NCI-H146 treated with DMSO at 0.1 percent for 48 hours (cell line): ENCODE measurements at regions not wholly inside any gene's neighbourhood (a gene's known extent, or its start where the extent isn't known, plus 50 kb on each side); places are given as distances from the start of the nearest gene placed in this dataset.

Source experiments
- DNase-seq: peaks from one replicate; lab custom pipeline; 2025; ENCODE audit not compliant: unreplicated experiment; lab: John Stamatoyannopoulos, UW

DNA sequence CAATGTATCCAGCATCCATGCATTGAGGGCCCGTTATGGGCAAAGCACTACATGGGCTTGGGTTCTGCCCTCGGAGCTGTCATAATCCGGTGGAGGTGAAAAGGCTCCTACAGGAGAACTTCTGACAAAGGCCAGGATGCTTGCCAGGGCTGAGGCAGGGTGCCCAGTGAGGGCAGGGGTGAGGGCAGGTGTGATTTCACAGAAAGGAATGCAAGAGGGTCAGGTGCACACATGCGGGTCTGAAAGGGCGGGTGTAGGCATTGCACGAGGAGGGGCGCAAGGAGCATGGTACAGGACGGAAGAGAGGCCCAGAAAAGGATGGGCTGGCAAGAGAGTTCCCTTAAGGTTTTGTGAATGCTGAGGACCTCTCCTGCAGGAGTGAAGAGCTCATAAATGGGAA, 348.0 kb downstream of the BTBD3 start:
- no peak for DNase-seq

DNA sequence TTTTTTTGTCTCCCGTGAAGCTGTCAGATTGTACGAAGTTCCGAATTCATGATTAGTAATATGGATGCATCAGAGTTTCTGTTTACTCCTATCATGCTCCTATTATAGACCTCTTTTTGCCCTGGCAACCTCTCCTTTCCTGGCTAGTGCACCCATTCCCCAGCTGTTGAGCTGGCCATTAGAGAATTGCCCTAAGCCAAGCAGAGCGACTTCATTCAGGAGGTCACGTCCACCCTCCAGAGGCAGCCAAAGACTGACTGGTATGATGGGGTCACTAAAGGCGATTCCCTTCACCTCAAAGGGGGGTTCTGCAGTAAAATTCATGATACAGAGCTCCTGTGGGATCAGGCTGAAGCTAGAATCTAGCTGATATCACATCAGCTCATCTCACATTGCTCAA, 351.9 kb downstream of the BTBD3 start:
- no peak for DNase-seq

DNA sequence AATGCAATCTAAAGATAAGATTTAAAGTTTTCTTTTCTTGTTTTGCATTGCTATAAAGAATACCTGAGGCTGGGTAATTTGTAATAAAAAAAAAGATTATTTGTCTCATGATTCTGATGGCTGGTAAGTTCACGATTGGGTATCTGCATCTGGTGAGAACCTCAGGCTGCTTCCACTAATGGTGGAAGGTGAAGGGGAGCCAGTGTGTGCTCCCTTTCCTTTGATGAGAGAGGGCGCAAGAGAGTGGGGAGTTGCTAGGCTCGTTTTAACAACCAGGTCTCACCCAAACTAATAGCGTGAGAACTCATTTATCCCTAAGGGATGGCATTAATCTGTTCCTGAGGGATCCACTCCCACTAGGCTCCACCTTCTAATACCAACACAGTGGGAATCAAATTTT, 353.2 kb downstream of the BTBD3 start:
- DNase-seq, result no peak

DNA sequence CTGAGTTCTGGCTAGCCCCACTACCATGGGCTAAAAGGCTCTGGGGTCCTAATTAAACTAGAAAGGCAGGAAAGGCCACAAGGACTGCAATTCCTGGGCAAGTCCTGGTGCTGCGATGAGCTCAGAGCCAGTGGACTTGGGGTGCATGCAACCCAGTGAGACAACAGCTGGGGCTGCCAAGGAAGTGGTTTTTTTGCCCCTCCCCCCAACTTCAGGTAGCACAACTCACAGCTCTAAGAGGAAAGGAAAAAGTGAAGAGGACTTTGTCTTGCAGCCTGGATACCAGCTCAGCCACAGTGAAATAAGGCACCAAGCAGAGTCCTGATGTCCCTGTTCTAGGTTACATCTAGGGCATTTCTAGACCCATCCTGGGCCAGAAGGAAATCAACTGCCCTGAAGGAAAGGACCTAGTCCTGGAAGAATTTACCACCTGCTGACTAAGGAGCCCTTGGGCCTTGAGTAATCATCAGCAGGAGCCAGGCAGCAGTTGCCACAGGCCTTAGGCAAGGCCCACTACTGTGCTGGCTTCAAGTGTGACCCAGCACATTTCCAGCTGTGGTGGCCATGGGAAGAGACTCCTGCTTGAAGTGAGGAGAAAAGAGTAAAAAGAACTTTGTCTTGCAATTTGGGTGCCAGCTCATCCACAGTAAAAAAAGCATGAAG, 358.4 kb downstream of the BTBD3 start:
- no peak for DNase-seq

DNA sequence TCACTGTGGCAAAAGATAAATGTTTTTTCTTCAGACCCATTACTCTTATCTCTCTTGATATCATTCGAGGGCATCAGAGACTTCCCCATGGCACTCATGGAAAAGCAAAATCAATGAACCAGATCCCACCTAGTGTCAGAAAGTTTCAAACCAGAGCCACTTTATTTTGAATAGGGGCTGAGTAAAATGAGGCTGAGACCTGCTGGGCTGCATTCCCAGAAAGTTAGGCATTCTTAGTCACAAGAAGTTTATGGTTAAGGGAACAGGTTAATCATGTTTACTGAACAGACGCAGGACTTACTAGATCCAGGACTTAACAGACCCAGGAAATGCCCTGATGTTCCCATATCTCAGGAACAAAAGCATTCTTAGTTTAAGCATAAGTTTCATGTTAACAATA, 369.9 kb downstream of the BTBD3 start:
- DNase-seq, result no peak

DNA sequence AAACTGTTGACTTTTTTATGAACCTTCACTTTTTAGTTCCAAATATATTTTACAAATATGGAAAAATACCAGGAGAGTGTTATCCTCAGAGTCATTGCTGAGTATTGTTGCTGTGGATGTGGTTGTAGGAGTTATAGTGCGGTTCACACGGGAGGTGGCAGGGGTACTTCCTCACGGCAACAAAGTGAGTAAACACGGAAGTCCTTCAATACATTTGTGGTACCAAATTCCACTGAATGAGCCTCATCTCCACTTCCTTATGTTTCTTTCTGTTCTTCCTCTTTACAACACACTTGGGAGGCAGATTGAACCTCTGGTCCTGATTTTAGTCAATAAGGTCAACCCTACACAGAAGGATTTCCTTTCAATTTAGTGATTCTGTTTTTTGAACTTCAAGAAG, 371.8 kb downstream of the BTBD3 start:
- DNase-seq, result no peak

DNA sequence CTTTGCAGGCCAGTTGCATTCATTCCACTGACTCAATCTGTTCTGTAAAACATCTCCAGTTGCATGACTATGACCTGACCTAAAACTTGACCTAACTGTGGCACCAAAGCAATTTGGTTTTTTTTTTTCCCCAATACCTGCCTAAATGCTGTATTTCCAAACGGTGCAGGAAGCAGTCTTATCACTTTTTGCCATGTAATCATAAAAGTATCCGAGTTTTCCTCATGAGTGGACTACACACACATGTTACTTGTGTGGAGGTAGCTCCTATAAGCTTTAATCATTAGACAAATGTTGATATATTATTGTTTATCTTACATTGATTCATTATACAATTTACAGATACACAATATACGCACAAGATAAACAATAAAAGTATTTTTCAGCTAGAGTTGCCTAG, 373.7 kb downstream of the BTBD3 start:
- DNase-seq, result no peak

DNA sequence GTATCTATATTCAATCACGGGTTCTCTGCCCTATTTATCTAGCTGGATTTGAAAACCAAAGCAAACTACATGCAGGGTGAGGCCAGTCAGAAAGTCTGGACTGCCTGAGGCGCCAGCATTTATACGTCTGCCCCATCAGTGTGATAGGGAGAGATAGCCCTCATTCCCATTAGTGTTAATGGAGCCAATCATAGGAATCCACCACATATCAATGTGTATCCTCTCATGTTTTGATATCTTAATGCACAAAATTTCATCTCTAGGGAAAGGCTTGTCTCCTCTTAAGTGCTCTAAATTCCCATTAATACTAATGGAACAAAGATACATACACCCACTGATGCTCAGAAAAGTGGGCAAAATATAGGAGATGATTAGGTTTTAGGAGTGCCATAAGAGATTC, 376.2 kb downstream of the BTBD3 start:
- no peak for DNase-seq

DNA sequence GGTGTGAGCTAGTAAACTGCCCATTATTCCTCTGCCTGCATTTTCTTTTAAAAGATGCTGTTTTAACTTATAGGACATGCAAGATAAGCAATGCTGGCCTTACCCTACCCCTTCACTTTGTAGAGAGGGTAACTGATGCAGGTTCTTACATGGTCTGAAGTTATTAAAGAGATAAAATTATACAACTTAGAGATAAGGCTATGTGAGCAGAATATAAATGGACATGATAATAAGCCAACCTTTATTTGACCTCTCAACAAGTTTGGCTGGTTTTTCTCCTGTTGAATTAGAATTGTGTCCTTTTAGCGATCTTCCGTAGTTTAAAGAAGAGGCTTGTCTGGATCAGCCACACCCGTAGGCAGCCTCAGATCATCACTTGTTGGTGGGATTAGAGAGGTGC, 377.0 kb downstream of the BTBD3 start:
- DNase-seq, result no peak

DNA sequence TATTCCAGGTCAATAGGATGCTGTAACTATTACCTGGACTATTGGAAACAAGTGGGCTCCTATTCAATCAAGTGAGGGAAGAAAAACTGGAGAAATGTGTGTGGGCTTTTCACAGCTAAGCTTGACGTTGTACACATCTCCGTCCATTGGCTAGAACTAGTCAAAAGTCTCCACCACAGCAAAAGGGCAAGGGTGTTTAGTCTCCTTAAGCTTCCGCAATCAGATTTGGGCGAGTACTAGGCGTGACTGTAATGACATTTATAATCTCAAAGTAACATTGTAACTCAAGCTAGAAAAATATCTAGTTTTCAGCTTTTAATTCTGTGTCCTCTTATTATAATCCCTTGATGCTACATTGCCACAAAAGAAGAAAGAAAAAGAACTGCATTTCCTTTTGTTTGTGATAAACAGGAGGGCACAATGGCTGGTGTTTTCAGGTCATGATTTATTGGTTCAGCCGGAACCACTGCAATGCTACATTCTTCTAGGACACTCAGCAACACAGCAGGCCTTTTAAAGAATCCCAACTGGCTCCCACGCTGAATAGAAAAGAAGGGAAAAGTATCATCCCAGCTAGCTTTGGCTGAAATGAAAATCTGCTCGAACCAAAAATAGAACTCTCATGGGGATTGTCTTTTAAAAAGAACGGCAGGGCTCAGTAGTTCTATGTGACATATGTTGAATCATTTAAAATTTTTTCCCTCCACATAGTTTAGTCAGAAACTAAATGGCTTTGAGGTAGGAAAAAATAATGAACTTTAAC, 387.7 kb downstream of the BTBD3 start:
- no peak for DNase-seq

DNA sequence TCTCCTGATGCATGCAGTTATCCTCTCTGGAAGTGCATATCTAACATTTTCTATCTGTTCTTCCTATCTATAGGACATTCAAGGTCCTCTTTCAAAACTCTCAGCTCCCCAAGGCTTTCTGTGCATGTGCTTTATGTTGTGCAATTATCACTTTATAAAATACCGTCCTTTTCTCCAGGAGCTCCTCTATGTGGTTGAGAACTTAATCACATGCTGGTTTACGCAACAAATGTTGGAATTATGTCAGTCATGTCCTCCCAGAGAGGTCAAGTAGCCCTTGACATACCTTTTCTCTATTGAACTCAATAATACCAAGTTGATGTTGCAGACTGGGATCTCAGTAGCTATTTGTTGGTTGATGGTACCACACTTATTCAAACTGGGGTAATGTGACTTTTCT, 388.4 kb downstream of the BTBD3 start:
- no peak for DNase-seq

DNA sequence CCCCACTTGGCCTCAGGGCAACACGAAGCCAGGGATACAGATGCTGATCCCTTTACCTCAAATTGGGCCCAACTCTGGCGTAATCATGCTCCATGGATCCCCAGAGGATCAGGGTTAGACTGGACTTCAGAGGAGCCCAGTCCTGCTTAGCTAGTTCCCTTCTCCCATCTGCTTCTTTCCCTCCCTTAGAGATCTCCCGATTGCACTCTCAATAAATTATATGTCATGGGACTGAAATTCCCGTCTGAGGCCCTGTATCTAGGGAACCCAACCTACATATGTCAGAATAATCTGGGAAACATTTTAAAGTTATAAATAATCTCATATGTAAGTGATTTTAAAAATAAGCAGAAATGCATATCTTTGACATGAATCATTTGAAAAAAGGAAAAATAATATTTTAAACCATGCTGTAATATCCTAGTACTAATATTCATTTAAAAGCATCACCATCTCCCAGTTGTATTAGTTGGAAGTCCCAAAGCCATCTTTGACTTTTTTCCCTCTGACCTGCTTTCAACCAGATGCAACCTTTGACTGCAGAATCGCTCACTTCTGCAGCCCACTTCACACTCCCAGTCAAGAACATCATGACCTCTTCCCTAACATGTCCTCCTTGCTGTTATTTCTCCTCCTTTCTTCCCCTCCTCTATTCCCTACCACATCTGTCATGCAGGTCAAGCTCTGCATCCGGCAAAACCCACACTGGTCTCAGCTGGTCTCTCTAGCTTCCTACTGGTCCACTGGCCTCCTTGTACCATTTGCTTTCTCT, 393.6 kb downstream of the BTBD3 start:
- DNase-seq, result no peak

DNA sequence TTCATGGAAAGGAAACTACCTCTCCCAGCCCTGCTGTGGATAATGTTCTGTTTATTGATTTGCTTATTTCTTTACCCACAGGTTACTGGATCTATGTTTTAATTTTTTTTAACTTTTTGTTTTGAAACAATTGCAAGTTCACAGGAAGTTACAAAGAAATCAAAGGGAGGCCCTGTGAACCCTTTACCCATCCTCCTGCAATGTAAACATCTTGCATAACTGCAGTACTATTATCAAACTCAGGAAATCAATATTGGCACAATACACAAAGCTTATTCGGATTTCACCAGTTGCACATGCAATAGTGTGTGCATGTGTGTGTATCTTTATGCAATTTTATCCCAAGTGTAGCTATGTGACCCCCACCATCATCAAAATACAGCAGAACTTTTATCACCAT, 398.0 kb downstream of the BTBD3 start:
- peak; percentile 77 for DNase-seq

DNA sequence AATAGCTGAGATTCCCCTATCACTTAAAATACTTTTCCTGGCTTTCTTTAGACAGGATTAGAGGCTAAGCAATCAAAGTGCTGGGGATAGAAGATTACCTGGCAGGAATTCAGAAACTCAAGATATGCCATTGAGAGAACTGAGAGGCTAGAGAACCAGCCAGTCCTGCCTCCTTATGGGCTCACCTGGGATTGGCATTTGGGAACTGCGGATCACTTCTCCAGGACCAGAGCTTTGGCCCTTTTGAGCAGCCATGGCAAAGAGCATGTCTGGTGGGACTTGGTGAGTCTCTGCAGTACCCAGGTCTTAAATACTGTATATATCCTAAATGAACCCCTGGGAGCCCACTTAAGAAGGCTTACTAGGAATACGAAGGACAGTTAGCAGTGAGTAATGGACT, 399.1 kb downstream of the BTBD3 start:
- no peak for DNase-seq

DNA sequence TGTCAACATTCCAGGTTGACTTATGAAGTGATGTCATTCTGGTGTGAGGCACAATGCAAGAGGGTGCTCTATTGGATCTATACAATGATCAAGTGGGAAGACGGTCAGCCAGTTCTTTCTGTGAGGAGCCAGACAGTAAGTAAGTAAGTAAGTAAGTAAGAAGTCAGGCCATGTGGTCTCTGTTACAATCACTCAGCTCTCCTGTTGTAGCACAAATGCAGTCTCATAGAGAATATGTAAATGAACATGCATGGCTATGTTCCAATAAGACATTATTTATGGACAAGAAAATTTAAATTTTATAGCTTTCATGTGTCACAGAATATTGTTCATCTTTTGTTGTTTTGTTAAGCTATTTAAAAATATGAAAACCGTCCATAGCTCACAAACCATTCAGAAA, 399.7 kb downstream of the BTBD3 start:
- DNase-seq, result no peak

DNA sequence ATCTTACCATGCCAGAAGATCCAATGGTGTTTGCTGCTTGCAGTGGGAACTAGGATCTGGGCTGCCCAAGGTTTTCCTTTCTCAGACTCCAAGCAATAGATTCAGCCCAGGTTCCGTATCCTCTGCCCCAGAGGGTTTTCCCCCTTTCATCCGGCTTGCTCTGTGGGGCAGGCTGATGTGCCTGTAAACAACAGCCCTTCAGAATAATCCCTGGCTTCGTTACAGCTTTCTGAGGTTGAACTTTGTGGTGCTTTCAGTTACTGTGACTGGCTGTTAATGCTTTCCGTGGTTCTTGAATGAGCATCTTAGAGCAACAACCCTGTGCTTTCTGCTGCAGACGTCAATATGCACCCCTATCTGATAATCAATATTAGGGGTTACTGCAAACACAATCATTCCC, 400.4 kb downstream of the BTBD3 start:
- DNase-seq, result no peak

DNA sequence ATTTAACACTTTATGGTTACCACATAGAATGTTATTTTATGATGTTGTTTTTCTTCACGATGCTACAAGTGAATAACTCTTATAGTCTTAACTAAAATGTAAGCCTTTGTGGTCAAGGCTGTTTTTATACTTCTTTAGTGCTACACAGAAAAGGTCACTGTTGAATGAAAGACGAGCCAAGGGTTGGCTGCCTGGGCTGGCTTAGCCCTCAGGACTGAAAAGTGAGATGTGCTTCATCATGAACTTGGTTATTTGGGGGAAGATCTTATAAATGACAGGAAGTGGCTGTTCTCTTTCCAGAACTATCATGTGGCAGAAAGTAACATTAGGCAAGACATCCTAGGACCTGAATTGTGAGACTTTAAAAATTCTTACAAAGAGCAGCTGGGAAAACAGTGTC, 404.0 kb downstream of the BTBD3 start:
- DNase-seq, result no peak

DNA sequence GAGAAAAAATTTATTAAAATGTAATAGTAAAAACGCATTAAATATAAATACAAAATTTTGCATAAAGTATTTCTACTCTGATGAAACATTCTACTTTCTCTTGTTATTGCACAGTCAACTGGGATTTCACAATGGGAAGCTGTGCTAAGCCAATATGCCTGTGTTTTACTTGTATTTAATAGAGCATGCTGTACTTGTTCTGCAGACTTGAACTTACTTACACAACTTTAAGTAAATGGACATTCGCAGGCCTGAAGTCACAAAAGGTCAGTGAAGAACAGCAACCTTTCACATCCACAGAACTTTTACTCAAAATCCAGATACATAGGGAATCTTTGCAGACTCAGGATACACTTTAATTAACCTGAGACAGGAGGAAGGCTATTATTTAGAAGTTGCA, 409.5 kb downstream of the BTBD3 start:
- no peak for DNase-seq

DNA sequence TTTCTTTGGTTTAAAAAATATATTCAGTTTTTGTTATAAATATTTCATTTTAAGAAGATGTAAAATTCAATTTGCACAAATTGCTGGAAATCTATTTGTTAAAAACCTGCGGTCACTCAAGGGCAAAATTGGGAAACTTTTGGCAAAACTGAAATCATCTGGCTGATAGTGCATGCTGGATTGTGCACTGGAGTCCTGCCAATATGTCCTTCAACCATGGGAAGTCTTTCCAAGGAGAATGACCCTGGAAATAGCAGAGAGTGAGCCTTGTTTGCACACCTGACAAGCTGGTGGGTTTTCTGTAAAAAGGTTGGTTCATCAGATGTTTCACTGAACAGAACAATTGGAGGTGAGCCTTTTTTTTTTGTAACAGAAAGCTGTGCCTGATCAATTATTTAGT, 413.5 kb downstream of the BTBD3 start:
- peak; percentile 57 for DNase-seq

DNA sequence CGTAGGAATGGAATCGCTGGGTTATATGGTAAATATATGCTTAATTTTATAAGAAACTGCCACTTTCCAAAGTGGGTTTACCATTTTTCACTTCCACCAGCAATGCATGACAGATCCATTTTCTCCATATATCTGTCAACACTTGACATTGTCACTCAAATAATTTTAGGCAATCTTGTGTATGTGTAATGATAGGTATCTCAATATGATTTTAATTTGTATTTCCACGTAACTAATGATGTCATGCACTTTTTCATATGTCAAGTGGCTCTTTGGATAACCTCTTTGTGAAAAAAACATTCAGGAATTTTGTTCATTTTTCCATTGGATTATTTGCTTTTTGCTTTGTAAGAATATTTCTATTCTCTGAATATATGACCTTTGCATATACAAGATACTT, 419.9 kb downstream of the BTBD3 start:
- no peak for DNase-seq

DNA sequence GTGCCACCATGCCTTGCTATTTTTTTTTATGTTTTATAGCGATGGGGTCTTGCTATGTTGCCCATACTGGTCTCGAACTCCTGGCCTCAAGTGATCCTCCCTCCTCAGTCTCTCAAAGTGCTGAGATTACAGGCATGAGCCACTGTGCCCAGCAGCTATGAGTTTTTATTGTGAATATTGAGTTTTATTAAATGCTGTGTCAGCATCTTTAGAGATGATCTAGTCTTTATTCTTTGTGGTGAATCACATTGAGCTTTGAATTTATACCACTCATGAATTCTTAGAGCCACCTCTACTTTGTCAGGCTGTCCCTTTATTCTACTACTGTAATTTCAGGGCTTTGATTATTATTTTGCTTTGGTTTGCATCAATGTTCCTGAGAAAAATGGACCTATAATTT, 428.3 kb downstream of the BTBD3 start:
- no peak for DNase-seq

DNA sequence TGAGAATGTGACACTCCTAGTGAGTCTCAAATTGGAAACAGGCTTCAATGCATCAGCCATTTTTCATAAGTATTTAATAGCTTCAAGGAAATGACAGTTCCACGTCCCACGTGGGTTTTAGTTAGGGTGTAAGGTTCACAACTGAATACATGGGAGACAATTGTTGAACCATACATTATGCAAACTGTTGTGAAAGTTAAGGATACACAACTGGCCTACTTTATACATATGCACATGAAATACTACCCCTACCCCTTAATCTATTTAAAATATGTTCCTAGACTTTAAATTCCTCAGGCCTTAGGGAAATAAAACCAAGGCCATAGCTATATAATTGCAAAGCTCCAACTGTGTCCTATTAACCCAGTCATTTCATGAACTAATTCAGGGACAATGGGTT, 436.1 kb downstream of the BTBD3 start:
- no peak for DNase-seq
